OCI-LY7 (cell line): ENCODE measurements at regions not wholly inside any gene's neighbourhood (a gene's known extent, or its start where the extent isn't known, plus 50 kb on each side); places are given as distances from the start of the nearest gene placed in this dataset.

ENCODE experiments used
- BruUV-seq: library from RNA; stranded (reverse); fragments of 400-500 nt; replicated peaks from 2 replicates; lab custom pipeline; 2021; lab: Mats Ljungman, UMichigan
- CTCF ChIA-PET: fragments of 300-600 bp; sonication (Branson Sonifier 250); formaldehyde crosslinking; loops from one replicate; lab custom pipeline; 2022; ENCODE audit warnings: antibody characterized with exemption; ENCODE audit not compliant: unreplicated experiment; lab: Charles Lee
- POLR2A ChIA-PET: fragments of 300-600 bp; sonication (Branson Sonifier 250); formaldehyde crosslinking; loops from one replicate; lab custom pipeline; 2022; ENCODE audit warnings: antibody characterized with exemption; lab: Charles Lee
- DNase-seq: peaks from one replicate; pipeline ENCODE4 v3.0.0-alpha.2; 2015; ENCODE audit warnings: low spot score
- H2AFZ ChIP-seq: fragments of 200-600 bp; sonication (generic), shearing (Covaris generic); 2 replicates; pipeline ENCODE4 v1.6.1; 2014; ENCODE audit warnings: mild to moderate bottlenecking, antibody characterized with exemption, low read length, moderate library complexity
- H3K27ac ChIP-seq: fragments of 200-600 bp; sonication (generic); 2 replicates; pipeline ENCODE4 v1.5.1; 2014; ENCODE audit warnings: mixed run types, low read depth, mild to moderate bottlenecking, moderate library complexity, low read length, inconsistent platforms; ENCODE audit not compliant: poor library complexity, severe bottlenecking
- H3K36me3 ChIP-seq: fragments of 200-600 bp; sonication (generic); 2 replicates; pipeline ENCODE4 v1.6.1; 2014; ENCODE audit warnings: mild to moderate bottlenecking, antibody characterized with exemption, low read length, moderate library complexity, mixed read lengths; ENCODE audit not compliant: insufficient read depth
- H3K4me1 ChIP-seq: fragments of 200-600 bp; sonication (generic); 2 replicates; pipeline ENCODE4 v1.5.1; 2014; ENCODE audit warnings: mild to moderate bottlenecking, low read length; ENCODE audit not compliant: insufficient read depth, poor library complexity, severe bottlenecking
- H3K4me2 ChIP-seq: fragments of 200-600 bp; sonication (generic); 2 replicates; pipeline ENCODE4 v1.6.1; 2014; ENCODE audit warnings: mild to moderate bottlenecking, low read length
- H3K4me3 ChIP-seq: fragments of 200-600 bp; sonication (generic); 2 replicates; pipeline ENCODE4 v1.5.1; 2014; ENCODE audit warnings: mild to moderate bottlenecking, low read depth, low read length; ENCODE audit not compliant: poor library complexity, severe bottlenecking
- H3K79me2 ChIP-seq: fragments of 200-600 bp; sonication (generic); 2 replicates; pipeline ENCODE4 v1.6.1; 2016; ENCODE audit warnings: low read depth, mild to moderate bottlenecking, low read length, moderate library complexity, mixed read lengths; ENCODE audit not compliant: insufficient read depth
- H3K9me2 ChIP-seq: fragments of 200-600 bp; sonication (generic); 2 replicates; pipeline ENCODE4 v1.6.1; 2016; ENCODE audit warnings: mild to moderate bottlenecking, low read length, mixed read lengths; ENCODE audit not compliant: insufficient read depth
- H3K9me3 ChIP-seq: fragments of 200-600 bp; sonication (generic); 2 replicates; pipeline ENCODE4 v1.6.1; 2014; ENCODE audit warnings: mild to moderate bottlenecking, mixed run types, low read length, mixed read lengths
- H4K20me1 ChIP-seq: fragments of 200-600 bp; sonication (generic); 2 replicates; pipeline ENCODE4 v1.6.1; 2014; ENCODE audit warnings: mild to moderate bottlenecking, antibody characterized with exemption, low read length, moderate library complexity, mixed read lengths; ENCODE audit not compliant: insufficient read depth
- CTCF ChIP-seq: fragments of 200-600 bp; sonication (generic); conservative IDR thresholded peaks from 2 replicates; pipeline ENCODE4 v1.5.1; 2014; ENCODE audit warnings: mild to moderate bottlenecking, antibody characterized with exemption, low read length, moderate library complexity, mixed read lengths
- EZH2phosphoT487 ChIP-seq: fragments of 200-600 bp; sonication (generic); IDR thresholded peaks from 2 replicates; pipeline ENCODE4 v1.6.1; 2018; ENCODE audit warnings: low read depth, borderline replicate concordance, mild to moderate bottlenecking, mixed run types, antibody characterized with exemption, low read length, moderate library complexity, mixed read lengths
- intact Hi-C: fragments of 100-400 bp; cut with micrococcal nuclease; formaldehyde crosslinking; loops from one replicate; pipeline ENCODE4 v1.10.0; 2022; ENCODE audit not compliant: unreplicated experiment

- Histone ChIP-seq H3K9me3 (no peaks in the 10 kb centered on the region), H4K20me1 (no peaks in the 10 kb centered on the region), H3K4me1 (no peaks in the 10 kb centered on the region), H3K36me3 (no peaks in the 10 kb centered on the region), H2AFZ (no peak overlapping the region), H3K4me3 (no peak overlapping the region), H3K4me2 (no peak overlapping the region), H3K27ac (no peak overlapping the region), H3K9me2 (no peaks in the 10 kb centered on the region), H3K79me2 (no peaks in the 10 kb centered on the region)
- DNase-seq: no peak
- ChIA-PET POLR2A (interaction anchor here (0.6 kb wide), 1 partner anchor 121 kb away, joined by 4 read pairs; no protein-coding TSS in a partner anchor), CTCF (no interaction called here)
- no TSS peak for BruUV-seq
- intact Hi-C loops: no loop called here
- no peak for TF ChIP-seq EZH2phosphoT487
- no peak for TF ChIP-seq CTCF
These were observed 158.6 kb downstream of the SAMD5 start for GRCh38 chr6:147667082-147667481.

GRCh38 chr6:147674099-147674498 lies 165.6 kb downstream of the SAMD5 start:
- Histone ChIP-seq H2AFZ (no peak overlapping the region), H3K9me3 (no peaks in the 10 kb centered on the region), H3K4me3 (no peak overlapping the region), H3K4me1 (no peaks in the 10 kb centered on the region), H3K9me2 (no peaks in the 10 kb centered on the region), H4K20me1 (no peaks in the 10 kb centered on the region), H3K36me3 (no peaks in the 10 kb centered on the region), H3K79me2 (no peaks in the 10 kb centered on the region), H3K27ac (no peak overlapping the region), H3K4me2 (no peak overlapping the region)
- no TSS peak for BruUV-seq
- CTCF ChIA-PET: no interaction called here
- intact Hi-C loops: no loop called here
- POLR2A ChIA-PET: no interaction called here
- TF ChIP-seq EZH2phosphoT487: no peak
- no peak for TF ChIP-seq CTCF
- no peak for DNase-seq

GRCh38 chr6:147674794-147675193 lies 166.3 kb downstream of the SAMD5 start:
- H3K9me3 ChIP-seq: no peaks in the 10 kb centered on the region
- H3K4me1 ChIP-seq: no peaks in the 10 kb centered on the region
- ChIA-PET POLR2A (interaction anchor here (0.7 kb wide), 1 partner anchor 161 kb away, joined by 3 read pairs; no protein-coding TSS in a partner anchor), CTCF (no interaction called here)
- no peak overlapping the region for H3K27ac ChIP-seq
- H3K36me3 ChIP-seq: no peaks in the 10 kb centered on the region
- no peaks in the 10 kb centered on the region for H3K79me2 ChIP-seq
- no peaks in the 10 kb centered on the region for H3K9me2 ChIP-seq
- BruUV-seq: no TSS peak
- H3K4me3 ChIP-seq: no peak overlapping the region
- no peak overlapping the region for H2AFZ ChIP-seq
- H3K4me2 ChIP-seq: no peak overlapping the region
- intact Hi-C loops: no loop called here
- no peak for DNase-seq
- TF ChIP-seq EZH2phosphoT487: no peak
- TF ChIP-seq CTCF: no peak
- H4K20me1 ChIP-seq: no peaks in the 10 kb centered on the region
